ENCODE measurements at regions not wholly inside any gene's neighbourhood (a gene's known extent, or its start where the extent isn't known, plus 50 kb on each side); places are given as distances from the start of the nearest gene placed in this dataset.

DNA sequence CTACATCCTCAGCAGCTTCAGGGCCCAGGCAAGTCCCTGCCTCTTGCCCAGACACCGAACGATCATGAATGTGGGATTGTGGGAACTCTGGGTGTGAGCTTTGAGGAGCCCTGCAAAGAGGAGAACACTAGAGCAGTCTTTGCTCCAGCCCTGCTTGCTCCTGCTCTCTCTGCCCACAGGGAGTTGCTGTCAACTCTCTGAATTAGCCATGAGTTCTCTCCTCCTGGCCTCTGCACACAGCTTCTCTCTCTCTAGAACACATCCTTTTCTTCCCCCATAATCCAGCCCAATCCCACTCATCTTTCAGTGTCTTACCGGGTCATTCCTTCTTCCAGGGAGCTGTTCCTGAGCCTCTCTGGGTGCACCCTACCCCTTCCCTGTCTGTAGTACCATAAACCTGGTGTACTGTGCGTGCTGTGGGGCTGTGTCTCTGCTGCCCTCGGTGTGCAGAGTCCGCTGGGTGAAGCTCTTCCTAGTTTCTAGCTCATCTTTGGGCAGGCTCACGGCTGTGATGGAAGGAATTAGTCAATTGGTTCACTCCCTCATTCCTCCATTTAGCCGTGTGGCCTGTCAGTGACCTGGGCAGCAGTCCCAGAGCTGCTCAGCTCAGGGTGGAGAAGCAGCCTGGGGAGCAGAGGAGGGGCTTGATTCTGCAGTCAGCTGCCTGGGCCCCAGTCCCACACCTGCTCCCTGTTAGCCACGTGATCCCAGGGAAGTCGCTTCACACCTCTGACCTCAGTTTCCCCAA lies 132.9 kb upstream of the HDAC4 start:
- TF ChIP-seq CTCF (IDR thresholded peaks at IDR 0.05): no peak
- no peak overlapping the region for H3K27ac ChIP-seq

- TF ChIP-seq ZFX (IDR thresholded peaks at IDR 0.05; ENCODE audit: borderline replicate concordance): no peak
- no peak for TF ChIP-seq CTCF (IDR thresholded peaks at IDR 0.05)
- no peak overlapping the region for H3K27ac ChIP-seq
Observed at GRCh38 chr2:239532859-239533258, 132.0 kb upstream of the HDAC4 start.

GRCh38 chr2:239532250-239532649 lies 131.4 kb upstream of the HDAC4 start:
- TF ChIP-seq ZFX (IDR thresholded peaks at IDR 0.05; ENCODE audit: borderline replicate concordance) (no peak), CTCF (IDR thresholded peaks at IDR 0.05) (no peak)
- no peak overlapping the region for H3K27ac ChIP-seq

DNA sequence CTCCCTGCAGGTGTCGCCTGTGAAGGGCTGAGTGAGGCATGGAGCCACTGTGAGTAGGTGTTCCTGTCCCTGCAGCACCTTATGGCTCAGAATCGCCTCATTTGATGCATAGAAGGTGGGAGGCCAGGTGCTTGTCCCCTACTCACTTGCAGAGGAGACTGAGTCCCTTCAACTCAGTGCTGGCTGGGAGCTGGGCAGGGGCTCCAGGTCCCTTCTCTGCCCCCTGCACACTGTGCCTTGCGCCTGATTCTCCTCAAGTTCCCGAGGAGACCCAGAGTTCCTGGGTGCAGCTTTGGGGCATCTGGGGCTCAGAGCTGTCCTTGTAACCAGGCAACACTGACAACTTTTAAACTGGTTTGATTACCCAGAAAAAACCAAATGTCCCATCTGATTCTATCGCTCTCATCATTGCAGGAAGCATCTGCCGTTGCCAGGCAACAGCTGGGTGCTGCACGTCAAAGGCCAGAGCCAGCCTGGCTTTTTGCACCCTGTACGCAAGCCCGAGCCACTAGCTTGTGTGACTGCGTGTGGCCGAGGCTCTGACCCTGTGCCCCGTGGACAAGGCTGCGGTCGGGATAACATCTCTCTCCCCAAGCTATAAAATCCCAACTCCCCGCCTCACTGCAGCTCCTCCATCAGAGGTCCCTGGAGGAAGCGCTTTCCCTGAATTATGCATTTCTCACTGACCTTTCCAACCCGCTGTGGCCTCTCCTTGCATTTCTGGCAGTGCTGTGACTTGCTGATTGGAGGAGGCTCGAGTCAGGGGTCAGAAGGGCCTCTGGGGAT lies 130.8 kb upstream of the HDAC4 start:
- no peak for TF ChIP-seq CTCF (IDR thresholded peaks at IDR 0.05)
- no peak for TF ChIP-seq ZFX (IDR thresholded peaks at IDR 0.05; ENCODE audit: borderline replicate concordance)

DNA sequence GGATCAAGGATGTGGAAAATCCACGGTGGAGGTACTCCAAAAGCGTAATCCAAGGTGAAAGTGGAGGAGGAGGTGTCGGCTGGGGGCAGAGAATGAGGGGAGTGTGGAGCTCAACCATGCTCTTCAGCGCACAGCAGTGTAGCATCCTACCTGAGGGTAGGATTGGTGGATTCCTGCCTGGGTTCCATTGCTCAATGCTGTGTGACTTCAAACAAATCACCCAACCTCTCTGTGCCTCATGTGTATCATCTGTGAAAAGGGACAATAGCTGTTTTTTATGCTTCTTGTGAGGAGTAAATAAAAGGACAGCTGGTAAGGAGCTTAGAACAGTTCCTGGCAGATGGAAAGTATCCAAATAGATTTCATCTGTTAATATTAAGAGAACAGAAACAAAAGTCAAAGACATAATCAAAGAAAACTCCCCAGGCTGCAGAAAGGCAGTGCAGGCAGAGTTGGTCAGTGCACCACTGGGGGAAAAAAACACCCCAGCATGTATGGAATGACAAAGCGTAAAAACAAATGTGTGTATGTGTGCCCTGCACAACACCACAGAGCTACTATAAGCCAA lies 130.0 kb upstream of the HDAC4 start:
- H3K27ac ChIP-seq: no peak overlapping the region
- TF ChIP-seq CTCF (IDR thresholded peaks at IDR 0.05) (no peak), ZFX (IDR thresholded peaks at IDR 0.05; ENCODE audit: borderline replicate concordance) (no peak)

More for the DNA sequence above, 130.8 kb upstream of the HDAC4 start:
- no peak overlapping the region for H3K27ac ChIP-seq

GRCh38 chr2:239529313-239530015 lies 128.6 kb upstream of the HDAC4 start:
- no peak overlapping the region for H3K27ac ChIP-seq
- TF ChIP-seq CTCF (IDR thresholded peaks at IDR 0.05) (no peak), ZFX (IDR thresholded peaks at IDR 0.05; ENCODE audit: borderline replicate concordance) (no peak)

Measured in 22Rv1 (cell line).